AG04449 (cell line): ENCODE measurements at regions not wholly inside any gene's neighbourhood (a gene's known extent, or its start where the extent isn't known, plus 50 kb on each side); places are given as distances from the start of the nearest gene placed in this dataset.
"Not testable (repeated sequence)": the region's sequence is repeated elsewhere in the genome, so short reads cannot be mapped to it uniquely, and the experiment has no call there.

Source experiments
- CTCF ChIA-PET: fragments of 350-600 bp; formaldehyde crosslinking; extraction: SDS; loops from one replicate; lab custom pipeline; 2021; ENCODE audit warnings: antibody characterized with exemption; lab: Yijun Ruan, JAX
- POLR2A ChIA-PET: fragments of 400-600, 350-600 bp; formaldehyde crosslinking; extraction: SDS; loops from one replicate; lab custom pipeline; 2020; ENCODE audit warnings: antibody characterized with exemption, inconsistent platforms; lab: Yijun Ruan, JAX
- DNase-seq: peaks from one replicate; pipeline ENCODE4 v3.0.0-alpha.2; 2010; ENCODE audit warnings: low read depth, low spot score
- H3K4me3 ChIP-seq: 2 replicates; pipeline ENCODE4 v1.5.1; 2011; ENCODE audit warnings: low read depth, mild to moderate bottlenecking, control low read depth, low read length
- TF ChIP-seq, protein P1 (sequence below): IDR thresholded peaks from one replicate; pipeline ENCODE4 v1.5.1; 2011; ENCODE audit warnings: mild to moderate bottlenecking, moderate library complexity, low read length, control low read depth, inconsistent platforms; ENCODE audit not compliant: insufficient read depth; ENCODE audit errors: missing control alignments

DNA sequence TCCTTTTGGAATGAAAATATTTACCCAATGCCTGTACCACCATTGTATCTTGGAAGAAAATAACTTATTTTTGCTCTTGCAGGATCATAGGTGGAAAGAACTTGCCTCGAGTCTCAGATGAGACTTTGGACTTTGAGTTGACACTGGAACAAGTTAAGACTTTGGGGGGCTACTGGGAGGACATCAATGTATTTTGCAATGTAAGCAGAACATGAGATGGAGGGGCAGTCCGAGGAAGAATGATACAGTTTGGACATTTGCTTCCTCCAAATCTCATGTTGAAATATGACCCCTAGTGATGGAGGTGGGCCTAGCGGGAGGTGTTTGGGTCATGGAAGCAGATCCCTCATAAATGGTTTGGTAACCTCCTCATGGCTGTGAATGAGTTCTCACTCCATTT lies 1428.6 kb downstream of the ZPLD1 start:
- DNase-seq, result no peak
- TF ChIP-seq, protein P1, sequence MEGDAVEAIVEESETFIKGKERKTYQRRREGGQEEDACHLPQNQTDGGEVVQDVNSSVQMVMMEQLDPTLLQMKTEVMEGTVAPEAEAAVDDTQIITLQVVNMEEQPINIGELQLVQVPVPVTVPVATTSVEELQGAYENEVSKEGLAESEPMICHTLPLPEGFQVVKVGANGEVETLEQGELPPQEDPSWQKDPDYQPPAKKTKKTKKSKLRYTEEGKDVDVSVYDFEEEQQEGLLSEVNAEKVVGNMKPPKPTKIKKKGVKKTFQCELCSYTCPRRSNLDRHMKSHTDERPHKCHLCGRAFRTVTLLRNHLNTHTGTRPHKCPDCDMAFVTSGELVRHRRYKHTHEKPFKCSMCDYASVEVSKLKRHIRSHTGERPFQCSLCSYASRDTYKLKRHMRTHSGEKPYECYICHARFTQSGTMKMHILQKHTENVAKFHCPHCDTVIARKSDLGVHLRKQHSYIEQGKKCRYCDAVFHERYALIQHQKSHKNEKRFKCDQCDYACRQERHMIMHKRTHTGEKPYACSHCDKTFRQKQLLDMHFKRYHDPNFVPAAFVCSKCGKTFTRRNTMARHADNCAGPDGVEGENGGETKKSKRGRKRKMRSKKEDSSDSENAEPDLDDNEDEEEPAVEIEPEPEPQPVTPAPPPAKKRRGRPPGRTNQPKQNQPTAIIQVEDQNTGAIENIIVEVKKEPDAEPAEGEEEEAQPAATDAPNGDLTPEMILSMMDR, result no peak
- ChIA-PET POLR2A (no interaction called here), CTCF (no interaction called here)
- H3K4me3 ChIP-seq, result no peak overlapping the region

DNA sequence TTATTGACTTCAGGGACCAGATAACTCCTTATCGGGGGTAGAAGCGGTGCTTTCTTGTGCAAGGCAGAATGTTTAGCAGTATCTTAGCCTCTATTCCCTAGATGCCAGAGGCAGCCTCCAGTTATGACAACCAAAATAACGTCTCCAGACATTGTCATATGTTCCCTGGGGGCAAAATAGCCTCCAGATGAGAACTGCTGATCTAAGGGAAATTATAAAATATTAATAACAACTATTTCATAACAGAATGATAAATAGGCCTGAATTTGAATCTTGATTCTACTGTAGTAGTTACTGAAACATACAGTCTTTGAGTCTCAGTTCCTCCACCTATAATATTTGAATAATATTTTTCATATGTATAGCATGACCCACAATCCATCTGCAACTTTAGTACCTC lies 1431.3 kb downstream of the ZPLD1 start:
- H3K4me3 ChIP-seq, result no peak overlapping the region
- TF ChIP-seq, protein P1, result no peak
- ChIA-PET POLR2A (no interaction called here), CTCF (no interaction called here)
- DNase-seq, result no peak

DNA sequence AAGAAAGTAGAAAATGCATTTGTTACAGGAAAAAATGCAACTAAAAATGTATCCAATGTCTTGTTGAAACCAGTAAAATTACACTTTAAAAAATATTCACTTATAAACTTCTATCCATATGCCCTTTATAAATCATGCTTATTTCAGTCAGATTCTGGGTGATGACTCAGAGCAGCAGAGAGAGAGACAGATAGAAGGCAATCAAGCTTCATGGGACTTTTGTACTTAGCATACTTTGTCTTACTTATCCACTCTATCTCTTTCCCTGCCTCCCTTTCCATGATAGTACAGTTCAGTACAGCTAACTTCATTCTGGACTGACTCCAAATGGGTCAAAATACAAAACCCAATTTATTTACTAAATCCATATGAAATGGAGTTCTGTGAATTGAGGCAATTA lies 1438.2 kb downstream of the ZPLD1 start:
- ChIA-PET POLR2A (no interaction called here), CTCF (no interaction called here)
- TF ChIP-seq, protein P1, result no peak
- H3K4me3 ChIP-seq, result no peak overlapping the region
- DNase-seq, result no peak

DNA sequence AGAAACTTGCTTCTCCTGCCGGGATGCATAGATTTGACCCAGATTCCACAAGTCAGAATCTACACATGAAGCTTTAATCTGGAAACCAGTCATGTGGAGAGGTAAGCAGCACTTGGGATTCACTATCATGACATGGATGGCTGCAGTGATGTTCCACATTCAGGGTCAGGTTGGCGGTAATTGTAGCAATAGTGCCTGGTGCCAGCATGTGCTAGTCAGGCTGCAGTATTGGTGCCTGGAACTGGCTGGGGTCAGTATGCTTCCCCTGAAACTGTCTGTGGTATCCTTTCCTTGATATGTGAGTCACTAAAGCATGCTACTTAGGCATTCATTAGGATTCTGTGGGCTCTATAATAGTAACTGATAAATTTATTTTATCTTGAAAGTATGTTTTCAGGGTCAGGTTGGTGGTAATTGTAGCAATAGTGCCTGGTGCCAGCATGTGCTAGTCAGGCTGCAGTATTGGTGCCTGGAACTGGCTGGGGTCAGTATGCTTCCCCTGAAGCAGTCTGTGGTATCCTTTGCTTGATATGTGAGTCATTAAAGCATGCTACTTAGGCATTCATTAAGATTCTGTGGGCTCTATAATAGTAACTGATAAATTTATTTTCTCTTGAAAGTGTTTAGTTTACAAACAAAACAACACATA lies 1439.2 kb downstream of the ZPLD1 start:
- TF ChIP-seq, protein P1, result no peak
- no peak for DNase-seq
- CTCF ChIA-PET, result no interaction called here

DNA sequence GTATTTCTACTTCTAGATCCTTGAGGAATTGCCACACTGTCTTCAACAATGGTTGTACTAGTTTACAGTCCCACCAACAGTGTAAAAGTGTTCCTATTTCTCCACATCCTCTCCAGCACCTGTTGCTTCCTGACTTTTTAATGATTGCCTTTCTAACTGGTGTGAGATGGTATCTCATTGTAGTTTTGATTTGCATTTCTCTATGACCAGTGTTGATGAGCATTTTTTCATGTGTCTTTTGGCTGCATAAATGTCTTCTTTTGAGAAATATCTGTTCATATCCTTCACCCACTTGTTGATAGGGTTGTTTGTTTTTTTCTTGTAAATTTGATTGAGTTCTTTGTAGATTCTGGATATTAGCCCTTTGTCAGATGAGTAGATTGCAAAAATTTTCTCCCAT lies 1447.0 kb downstream of the ZPLD1 start:
- DNase-seq, H3K4me3 ChIP-seq, CTCF ChIA-PET, POLR2A ChIA-PET: not testable (repeated sequence)

More for the DNA sequence above, 1439.2 kb downstream of the ZPLD1 start:
- POLR2A ChIA-PET, result no interaction called here
- no peak overlapping the region for H3K4me3 ChIP-seq

DNA sequence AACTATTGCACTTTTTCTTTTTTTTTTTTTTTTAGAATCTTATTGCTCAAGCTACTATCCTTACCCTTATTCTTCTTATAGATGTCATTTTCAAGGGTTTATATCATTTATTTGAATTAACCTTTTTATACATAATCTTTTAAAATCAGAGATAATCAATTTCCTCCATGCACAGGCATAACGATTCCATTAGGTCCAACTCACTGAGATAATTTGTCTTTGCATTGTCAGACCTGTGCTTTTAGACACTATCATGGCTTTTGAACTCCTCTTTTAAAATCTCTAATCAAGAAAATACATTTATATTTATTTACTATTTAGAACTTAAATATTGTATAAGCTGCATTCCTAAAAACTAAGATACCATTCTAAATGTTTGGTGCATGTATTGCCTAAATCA lies 1454.9 kb downstream of the ZPLD1 start:
- H3K4me3 ChIP-seq, result no peak overlapping the region
- POLR2A ChIA-PET, result no interaction called here
- DNase-seq, result no peak
- TF ChIP-seq, protein P1, result no peak
- CTCF ChIA-PET, result no interaction called here
